Epithelial cell of prostate (primary cell): ENCODE measurements at regions not wholly inside any gene's neighbourhood (a gene's known extent, or its start where the extent isn't known, plus 50 kb on each side); places are given as distances from the start of the nearest gene placed in this dataset.

Experiments
- DNase-seq: peaks from one replicate; pipeline ENCODE4 v3.0.0-alpha.2; 2011; ENCODE audit warnings: low read depth, low spot score
- H3K27ac ChIP-seq: fragments of 450-650 bp; 2 replicates; pipeline ENCODE4 v1.5.1; 2017; ENCODE audit warnings: mild to moderate bottlenecking

DNA sequence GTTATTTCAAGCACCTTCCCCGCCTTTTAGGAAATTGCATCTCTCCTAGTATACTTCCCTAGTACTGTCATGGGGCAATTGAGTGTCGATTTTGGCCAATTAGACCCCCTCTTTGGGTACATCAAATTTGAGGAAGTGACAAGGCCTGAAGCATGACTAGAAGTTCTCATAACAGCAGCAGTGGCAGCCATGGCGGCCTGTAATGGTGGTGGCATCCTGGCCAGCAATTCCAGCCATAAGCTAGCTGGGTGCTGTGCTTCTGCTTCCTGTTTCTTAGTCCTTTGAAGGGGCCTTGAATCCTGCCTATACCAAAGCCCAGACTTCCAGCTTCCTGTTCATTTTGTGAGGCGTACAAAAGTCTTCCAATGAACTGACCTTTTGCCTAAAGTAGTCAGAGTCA, 523.1 kb downstream of the PLCL1 start:
- no peak overlapping the region for H3K27ac ChIP-seq
- DNase-seq: no peak

- no peak for DNase-seq
- H3K27ac ChIP-seq: no peak overlapping the region
Observed at GRCh38 chr2:198326431-198326830, 522.0 kb downstream of the PLCL1 start.

DNA sequence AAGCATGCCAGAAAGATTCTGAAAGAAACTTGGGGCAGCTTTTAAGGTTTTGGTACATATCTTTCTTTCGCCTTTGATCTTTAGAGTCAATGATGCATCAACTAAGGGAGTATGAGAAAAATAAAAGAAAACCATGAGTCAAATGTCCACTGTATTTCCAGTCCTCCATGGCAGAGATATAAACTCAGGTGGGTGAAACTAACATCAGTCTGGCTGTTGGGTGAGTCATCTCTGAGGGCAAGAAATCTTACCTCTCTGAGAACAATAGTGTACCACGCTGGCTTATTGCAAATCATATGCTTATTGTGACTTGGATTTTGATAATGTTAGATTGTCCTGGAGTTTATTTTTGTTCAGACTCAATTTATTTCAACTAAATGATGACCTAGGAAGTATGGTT, 521.0 kb downstream of the PLCL1 start:
- peak; percentile 14 for DNase-seq
- H3K27ac ChIP-seq: no peak overlapping the region

DNA sequence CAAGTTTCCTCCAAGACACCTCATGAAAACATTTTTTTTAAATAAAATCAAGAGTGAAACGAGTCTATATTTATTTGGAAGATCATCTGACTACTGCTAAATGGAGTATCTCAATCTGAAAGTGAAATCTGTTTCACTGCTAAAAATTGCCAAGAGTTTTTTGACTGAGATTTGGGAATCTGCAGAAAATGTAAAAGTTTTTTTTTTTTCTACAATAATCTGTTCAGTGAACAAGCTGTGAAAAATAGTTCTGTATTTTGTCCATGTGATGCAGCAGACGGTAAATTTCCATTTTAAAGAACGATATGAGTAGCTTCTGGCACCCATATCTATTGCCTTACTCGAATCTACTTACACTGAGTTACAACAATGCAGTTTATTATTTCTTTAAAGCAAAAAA, 519.7 kb downstream of the PLCL1 start:
- no peak overlapping the region for H3K27ac ChIP-seq
- no peak for DNase-seq

DNA sequence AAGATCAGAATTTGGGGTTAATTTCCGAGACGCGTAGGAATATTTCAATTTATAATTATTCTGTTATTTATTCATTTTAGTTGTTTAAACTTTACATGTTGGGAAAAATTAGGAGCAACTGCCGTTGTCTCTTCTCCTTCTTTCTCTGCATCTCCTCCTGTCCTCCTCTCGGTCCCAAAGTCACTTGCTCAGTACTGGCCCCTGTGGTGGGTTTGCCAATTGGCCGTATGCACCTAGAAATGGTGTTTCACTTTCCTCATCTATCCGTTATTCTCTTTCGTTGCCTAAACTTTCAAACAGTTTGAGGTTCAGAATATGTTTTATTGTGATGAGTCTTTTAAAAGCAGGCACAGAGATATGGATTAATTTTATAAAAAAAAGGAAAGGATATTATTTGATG, 517.9 kb downstream of the PLCL1 start:
- H3K27ac ChIP-seq: no peak overlapping the region
- no peak for DNase-seq

DNA sequence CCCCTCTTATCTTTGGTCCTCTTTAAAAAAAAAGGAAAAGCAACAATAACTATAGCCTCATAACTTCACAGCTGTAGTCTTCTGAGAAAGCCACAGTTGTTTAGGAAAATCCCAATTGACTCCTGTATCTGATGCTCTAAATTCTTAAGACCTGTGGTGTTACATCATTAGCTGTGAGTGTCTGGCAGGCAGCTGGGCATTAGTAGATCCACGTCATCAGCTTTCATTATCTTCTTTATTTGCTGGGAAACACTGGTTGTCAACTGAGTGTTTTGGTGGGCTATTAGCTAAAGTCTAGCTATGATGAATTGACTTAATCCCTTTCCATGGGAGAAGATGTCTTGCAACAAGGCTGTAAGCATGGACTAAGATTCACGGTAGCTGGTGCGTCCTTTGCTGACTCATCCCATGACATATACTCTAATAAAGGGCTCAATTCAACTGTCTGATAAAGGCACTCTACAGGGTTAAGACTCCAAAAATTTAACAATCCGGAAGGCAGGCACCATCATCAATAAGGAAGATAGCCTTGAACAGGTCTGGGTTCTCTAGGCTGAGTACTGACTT, 517.2 kb downstream of the PLCL1 start:
- H3K27ac ChIP-seq: no peak overlapping the region
- no peak for DNase-seq

GRCh38 chr2:198316852-198317396, 512.5 kb downstream of the PLCL1 start:
- no peak overlapping the region for H3K27ac ChIP-seq

DNA sequence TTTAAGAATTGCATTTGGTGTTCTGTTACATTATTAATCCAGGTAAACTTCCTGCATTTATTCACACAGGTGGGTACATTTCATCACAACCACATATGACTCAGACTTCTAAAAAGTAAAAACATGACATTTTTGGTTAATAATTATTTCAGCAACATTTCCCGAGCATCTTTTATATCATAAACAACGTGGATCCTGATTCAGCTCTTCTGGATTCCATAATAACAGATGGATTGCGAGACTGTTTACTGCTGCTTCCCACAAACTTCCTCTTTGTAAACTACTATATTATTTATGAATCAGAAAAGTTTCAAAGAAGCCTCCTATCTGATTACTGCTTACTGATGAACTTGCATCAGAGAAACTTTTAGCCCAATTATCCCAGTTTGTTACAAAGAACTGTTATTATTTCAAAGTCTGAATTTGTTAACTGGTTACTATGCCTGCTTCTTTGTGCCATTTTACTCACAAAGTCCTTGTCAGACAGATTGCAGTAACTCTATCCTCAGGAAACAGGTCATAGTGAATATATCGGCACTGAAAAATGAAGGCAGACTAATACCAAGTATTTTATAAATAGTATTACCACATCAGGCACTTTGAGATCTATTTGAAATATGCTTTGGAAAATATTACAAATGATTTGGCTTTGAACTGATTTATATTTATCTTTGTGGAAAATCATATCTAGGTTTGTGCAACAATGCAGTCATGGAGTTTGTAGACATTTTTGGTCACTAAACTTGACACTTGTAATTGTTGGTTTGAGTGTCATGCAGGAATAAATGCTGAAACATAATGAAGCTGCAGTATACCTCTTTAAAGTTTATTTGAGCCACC, 511.6 kb downstream of the PLCL1 start:
- no peak for DNase-seq
- H3K27ac ChIP-seq: no peak overlapping the region

More at GRCh38 chr2:198316852-198317396, 512.5 kb downstream of the PLCL1 start:
- DNase-seq: no peak

DNA sequence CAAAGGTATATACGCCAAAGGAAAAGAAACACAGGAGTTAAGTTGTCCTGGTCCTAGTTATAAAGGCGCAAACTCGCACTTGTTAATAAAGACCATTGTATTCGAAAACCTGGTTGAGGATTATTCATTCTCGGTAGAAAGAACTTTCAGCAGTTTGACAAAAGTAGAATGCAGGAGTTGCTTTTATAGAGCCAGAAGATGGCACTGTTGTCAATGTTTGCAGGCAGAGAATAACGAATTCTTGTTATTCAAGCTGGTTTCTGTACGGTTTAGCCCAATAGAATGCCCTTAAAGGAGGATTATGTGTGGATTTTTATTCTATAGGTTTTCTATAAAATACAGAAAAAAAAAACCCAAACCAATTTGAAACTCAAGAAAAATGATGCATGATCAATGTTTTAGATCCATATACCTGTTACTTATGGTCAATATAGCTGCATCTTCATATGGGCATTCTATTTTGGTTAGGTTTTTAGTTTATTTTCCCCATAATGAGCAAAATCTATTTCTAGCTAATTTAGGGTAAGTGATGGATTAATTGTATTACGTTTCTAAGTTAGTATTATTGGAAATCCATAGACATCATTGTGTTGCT, 510.3 kb downstream of the PLCL1 start:
- no peak for DNase-seq
- H3K27ac ChIP-seq: no peak overlapping the region

DNA sequence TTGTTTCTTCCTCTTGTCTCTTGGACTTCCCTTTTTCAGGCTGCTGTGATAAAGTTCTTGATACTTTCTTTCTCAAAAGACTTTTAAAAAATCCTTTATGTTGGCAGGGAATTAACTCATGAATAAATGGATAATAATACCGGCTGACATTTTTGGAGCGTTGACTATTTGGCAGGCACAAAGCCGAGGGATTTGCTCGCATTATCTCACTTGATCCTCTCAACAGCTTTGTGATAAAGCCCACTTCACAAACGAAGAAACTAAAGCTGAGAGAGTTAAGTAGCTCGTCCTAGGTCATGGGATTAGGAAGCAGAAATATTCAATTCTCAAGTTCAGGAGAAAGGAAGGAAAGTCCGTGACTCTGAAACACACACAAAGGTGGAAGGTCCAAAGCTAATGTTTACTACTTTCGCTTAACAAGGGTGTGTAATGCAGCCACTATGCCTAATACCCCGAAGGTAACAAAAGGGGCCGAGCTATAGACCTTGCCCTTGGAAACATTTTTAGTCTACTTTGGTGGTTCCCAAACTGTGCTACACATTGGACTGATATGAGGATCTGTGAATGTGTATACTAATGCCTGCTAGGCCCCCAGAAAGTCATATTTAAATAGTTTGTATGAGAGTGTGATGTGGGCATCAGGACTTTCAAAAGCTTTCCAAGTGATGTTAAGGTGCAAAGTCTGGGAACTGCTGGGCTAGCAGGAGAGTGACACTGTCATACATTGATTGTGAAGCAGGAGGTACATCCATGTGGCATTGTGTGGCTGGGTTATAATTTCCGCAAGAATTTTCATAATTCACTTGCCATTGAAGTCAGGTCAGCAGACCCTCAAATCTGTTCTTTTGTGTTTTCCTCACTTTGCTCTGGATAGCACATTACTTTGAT, 508.4 kb downstream of the PLCL1 start:
- DNase-seq: no peak
- H3K27ac ChIP-seq: no peak overlapping the region

- H3K27ac ChIP-seq: no peak overlapping the region
- no peak for DNase-seq
Observed at GRCh38 chr2:198311020-198311419, 506.6 kb downstream of the PLCL1 start.

DNA sequence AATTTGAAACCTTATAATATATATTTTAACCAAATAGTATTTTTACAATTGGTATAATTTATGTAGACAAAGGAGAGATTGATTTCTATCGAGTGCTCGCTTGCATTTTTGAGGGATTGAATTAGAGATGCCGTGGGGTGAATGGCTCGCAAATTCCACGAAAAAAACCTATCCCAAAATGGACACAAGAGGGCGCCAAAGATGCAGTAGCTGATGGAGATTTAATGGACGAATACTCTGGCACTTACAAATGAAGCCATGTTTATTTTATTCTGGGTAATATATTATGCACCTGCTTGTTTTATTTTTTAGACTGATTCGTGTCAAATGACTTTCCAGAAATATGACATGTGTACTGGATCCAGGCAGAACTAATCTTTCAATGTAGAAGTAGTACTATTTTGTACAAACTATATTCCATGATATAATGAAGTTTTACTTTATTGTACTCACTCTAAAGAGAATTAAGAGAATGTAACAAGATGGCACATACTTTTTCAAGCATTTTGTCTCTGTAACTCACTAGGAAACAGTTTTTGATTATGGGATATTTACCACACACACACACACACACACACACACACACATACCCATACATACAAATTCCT, 505.4 kb downstream of the PLCL1 start:
- no peak for DNase-seq

GRCh38 chr2:198309081-198309480, 504.7 kb downstream of the PLCL1 start:
- DNase-seq: no peak
- H3K27ac ChIP-seq: no peak overlapping the region

More for the DNA sequence above, 505.4 kb downstream of the PLCL1 start:
- no peak overlapping the region for H3K27ac ChIP-seq

DNA sequence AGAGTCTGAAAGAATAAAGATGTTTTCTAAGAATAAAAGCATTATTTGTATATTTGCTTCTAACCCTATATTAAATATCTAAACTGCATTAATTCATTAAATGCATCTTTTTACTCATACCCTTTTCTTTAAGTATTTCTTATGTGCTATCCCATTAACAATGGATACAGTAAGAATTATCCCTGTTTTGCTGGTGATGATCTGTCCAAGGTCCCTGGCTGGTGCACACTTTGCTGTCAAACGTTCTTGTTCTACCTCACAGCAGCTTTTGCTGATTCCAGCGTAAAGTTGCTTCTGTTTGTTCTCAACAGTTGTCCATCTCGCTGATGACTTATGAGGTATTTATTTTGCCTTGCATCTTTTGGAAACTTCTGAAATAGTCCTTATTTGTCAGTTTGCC, 504.0 kb downstream of the PLCL1 start:
- no peak overlapping the region for H3K27ac ChIP-seq
- no peak for DNase-seq

DNA sequence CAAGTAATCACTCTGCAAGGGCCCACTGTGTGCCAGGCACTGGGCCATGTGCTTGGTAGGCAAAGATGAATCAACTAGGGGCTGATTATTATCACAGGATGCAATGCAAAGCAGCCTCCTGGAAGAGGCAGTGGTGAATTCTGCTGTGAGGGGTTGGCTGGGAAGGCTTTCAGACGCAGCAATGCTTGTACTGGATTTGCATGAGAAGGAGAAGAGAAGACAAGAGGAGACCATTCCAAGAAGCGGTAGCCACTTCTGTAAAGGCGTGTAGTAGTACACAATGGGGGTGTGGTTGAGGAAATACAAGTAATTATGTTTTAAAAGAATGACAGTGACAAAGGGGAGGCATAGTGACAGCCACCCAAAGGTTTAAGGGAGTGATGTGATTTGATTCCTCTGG, 502.7 kb downstream of the PLCL1 start:
- no peak overlapping the region for H3K27ac ChIP-seq
- no peak for DNase-seq

DNA sequence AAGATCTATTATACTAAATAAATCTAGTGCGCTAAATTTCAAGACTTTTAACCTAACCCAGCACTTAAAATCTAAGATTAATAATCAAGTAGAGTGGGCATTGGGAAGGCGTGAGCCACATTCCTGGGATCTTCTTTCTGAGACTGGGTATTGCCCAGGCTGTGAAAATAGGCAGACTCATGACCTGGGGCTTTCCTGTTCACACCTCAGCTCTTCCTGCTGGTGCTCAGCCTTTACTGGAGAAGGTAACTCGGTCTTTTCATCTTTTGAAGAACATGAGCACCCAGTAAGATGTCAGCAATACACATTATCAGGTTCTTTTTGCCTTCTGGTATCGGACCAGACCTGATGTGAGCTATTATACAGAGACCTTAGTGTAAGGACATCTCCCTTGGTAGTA, 500.5 kb downstream of the PLCL1 start:
- DNase-seq: no peak
- no peak overlapping the region for H3K27ac ChIP-seq

- no peak overlapping the region for H3K27ac ChIP-seq
- no peak for DNase-seq
Observed at GRCh38 chr2:198297350-198297749, 493.0 kb downstream of the PLCL1 start.

GRCh38 chr2:198296665-198297308, 492.4 kb downstream of the PLCL1 start:
- DNase-seq: no peak
- H3K27ac ChIP-seq: no peak overlapping the region

- no peak for DNase-seq
- H3K27ac ChIP-seq: no peak overlapping the region
Observed at GRCh38 chr2:198293281-198293680, 488.9 kb downstream of the PLCL1 start.
